HepG2 (cell line): ENCODE measurements at regions not wholly inside any gene's neighbourhood (a gene's known extent, or its start where the extent isn't known, plus 50 kb on each side); places are given as distances from the start of the nearest gene placed in this dataset.

Experiments used
- AHDC1 ChIP-seq: sonication (generic); formaldehyde crosslinking; IDR thresholded peaks from 2 replicates; pipeline ENCODE4 v1.5.1; 2020; ENCODE audit warnings: mild to moderate bottlenecking, missing genetic modification reagents, borderline replicate concordance
- ASH2L ChIP-seq: fragments of 300-600, 200-600 bp; sonication (generic); IDR thresholded peaks from 2 replicates; pipeline ENCODE4 v1.7.0; 2017; ENCODE audit warnings: low read depth, mild to moderate bottlenecking, moderate library complexity, mixed read lengths, low read length; ENCODE audit not compliant: insufficient read length
- BCL3 ChIP-seq: sonication (generic); formaldehyde crosslinking; IDR thresholded peaks from 2 replicates; pipeline ENCODE4 v1.5.1; 2020; ENCODE audit warnings: mild to moderate bottlenecking, missing genetic modification reagents, moderate library complexity
- BORCS8-MEF2B ChIP-seq: sonication (generic); formaldehyde crosslinking; IDR thresholded peaks from 2 replicates; pipeline ENCODE4 v1.8.0; 2022; ENCODE audit warnings: mild to moderate bottlenecking, missing genetic modification reagents
- CBFB ChIP-seq: sonication (generic); formaldehyde crosslinking; IDR thresholded peaks from 2 replicates; pipeline ENCODE4 v1.4.0; 2020; ENCODE audit warnings: missing genetic modification reagents
- CEBPB ChIP-seq: IDR thresholded peaks from 2 replicates; pipeline ENCODE4 v1.6.1; 2011; ENCODE audit warnings: low read depth, low read length, improper control_type of control experiment, borderline replicate concordance
- ELK4 ChIP-seq: sonication (generic); formaldehyde crosslinking; IDR thresholded peaks from 2 replicates; pipeline ENCODE4 v1.9.0; 2021; ENCODE audit warnings: missing genetic modification reagents, borderline replicate concordance
- GATAD2A ChIP-seq: IDR thresholded peaks from 2 replicates; pipeline ENCODE4 v1.6.1; 2016
- GTF2F1 ChIP-seq: fragments of 150-350 bp; IDR thresholded peaks from 2 replicates; pipeline ENCODE4 v1.6.1; 2014; ENCODE audit warnings: low read length
- ISL2 ChIP-seq: sonication (generic); formaldehyde crosslinking; IDR thresholded peaks from 2 replicates; pipeline ENCODE4 v1.5.0; 2020; ENCODE audit warnings: missing genetic modification reagents
- KMT2A ChIP-seq: sonication (generic); formaldehyde crosslinking; IDR thresholded peaks from 2 replicates; pipeline ENCODE4 v1.4.0; 2020; ENCODE audit warnings: missing genetic modification reagents
- MAFF ChIP-seq: IDR thresholded peaks from 2 replicates; pipeline ENCODE4 v1.6.1; 2011; ENCODE audit warnings: low read depth, low read length, improper control_type of control experiment
- MEF2D ChIP-seq: sonication (generic); formaldehyde crosslinking; IDR thresholded peaks from 2 replicates; pipeline ENCODE4 v1.5.1; 2020; ENCODE audit warnings: mild to moderate bottlenecking, missing genetic modification reagents
- NR3C1 ChIP-seq: sonication (generic); formaldehyde crosslinking; IDR thresholded peaks from 2 replicates; pipeline ENCODE4 v1.4.0; 2020; ENCODE audit warnings: missing genetic modification reagents
- PTBP1 ChIP-seq: fragments of 200-400 bp; formaldehyde crosslinking; IDR thresholded peaks from 2 replicates; pipeline ENCODE4 v1.6.1; 2018; ENCODE audit warnings: low read length, low read depth; ENCODE audit not compliant: poor library complexity, severe bottlenecking
- SAP130 ChIP-seq: IDR thresholded peaks from 2 replicates; pipeline ENCODE4 v1.6.1; 2016; ENCODE audit warnings: low read depth
- TERF1 ChIP-seq: sonication (generic); formaldehyde crosslinking; IDR thresholded peaks from 2 replicates; pipeline ENCODE4 v1.8.0; 2022; ENCODE audit warnings: mild to moderate bottlenecking, missing genetic modification reagents, moderate library complexity
- ZBTB1 ChIP-seq: sonication (generic); formaldehyde crosslinking; IDR thresholded peaks from 2 replicates; pipeline ENCODE4 v1.4.0; 2020; ENCODE audit warnings: missing genetic modification reagents, borderline replicate concordance
- ZNF12 ChIP-seq: sonication (generic); formaldehyde crosslinking; IDR thresholded peaks from 2 replicates; pipeline ENCODE4 v1.5.0; 2020; ENCODE audit warnings: missing genetic modification reagents
- ZNF180 ChIP-seq: sonication (generic); formaldehyde crosslinking; IDR thresholded peaks from 2 replicates; pipeline ENCODE4 v1.4.0; 2020; ENCODE audit warnings: low read depth, missing genetic modification reagents, borderline replicate concordance
- ZNF264 ChIP-seq: sonication (generic); formaldehyde crosslinking; IDR thresholded peaks from 2 replicates; pipeline ENCODE4 v1.4.0; 2020; ENCODE audit warnings: missing genetic modification reagents
- ZNF747 ChIP-seq: sonication (generic); formaldehyde crosslinking; IDR thresholded peaks from 2 replicates; pipeline ENCODE4 v1.8.1; 2023; ENCODE audit warnings: missing genetic modification reagents, mild to moderate bottlenecking, borderline replicate concordance
- ZNF780A ChIP-seq: sonication (generic); formaldehyde crosslinking; IDR thresholded peaks from 2 replicates; pipeline ENCODE4 v1.8.0; 2022; ENCODE audit warnings: mild to moderate bottlenecking, missing genetic modification reagents, moderate library complexity

GRCh38 chr11:90722552-90723190 is 499.8 kb upstream of the CHORDC1 start (continued):
- peak; percentile 21; the same call in 1 of the 2 replicates for TF ChIP-seq SAP130 (CRISPR knock-in tag)
- TF ChIP-seq ZNF180 (CRISPR knock-in tag): no peak
- 0 out of 2 replicates have a peak, but pooled peaks have one; percentile 13 for TF ChIP-seq GATAD2A
- peak; percentile 66 for TF ChIP-seq MAFF
- no peak for TF ChIP-seq ZBTB1 (CRISPR knock-in tag)
- no peak for TF ChIP-seq ZNF780A (CRISPR knock-in tag)
- no peak for TF ChIP-seq PTBP1
- no peak for TF ChIP-seq BORCS8-MEF2B (CRISPR knock-in tag)
- no peak for TF ChIP-seq ZNF747 (CRISPR knock-in tag)
- 0 out of 2 replicates have a peak, but pooled peaks have one; percentile 22 for TF ChIP-seq ISL2 (CRISPR knock-in tag)
- no peak for TF ChIP-seq GTF2F1
- no peak for TF ChIP-seq CBFB (CRISPR knock-in tag)
- no peak for TF ChIP-seq MEF2D
- no peak for TF ChIP-seq NR3C1 (CRISPR knock-in tag)
- TF ChIP-seq ZNF264: no peak
- TF ChIP-seq ELK4 (CRISPR knock-in tag): no peak
- peak; percentile 43; the same call in 1 of the 2 replicates for TF ChIP-seq AHDC1 (CRISPR knock-in tag)
- TF ChIP-seq ZNF12 (CRISPR knock-in tag): no peak
- TF ChIP-seq CEBPB: peak; percentile 60
- TF ChIP-seq ASH2L: no peak
- TF ChIP-seq TERF1: no peak
- no peak for TF ChIP-seq KMT2A (CRISPR knock-in tag)
- TF ChIP-seq BCL3 (CRISPR knock-in tag): no peak
